A673 (cell line): ENCODE measurements at regions not wholly inside any gene's neighbourhood (a gene's known extent, or its start where the extent isn't known, plus 50 kb on each side); places are given as distances from the start of the nearest gene placed in this dataset.

ENCODE experiments used
- BruUV-seq: library from RNA; stranded (reverse); fragments of 400-500 nt; replicated peaks from 2 replicates; lab custom pipeline; 2021; lab: Mats Ljungman, UMichigan
- CTCF ChIA-PET: fragments of 300-600 bp; sonication (Branson Sonifier 250); formaldehyde crosslinking; loops from one replicate; lab custom pipeline; 2022; ENCODE audit warnings: antibody characterized with exemption; lab: Charles Lee
- POLR2A ChIA-PET: fragments of 300-600 bp; sonication (Branson Sonifier 250); formaldehyde crosslinking; loops from one replicate; lab custom pipeline; 2022; ENCODE audit warnings: antibody characterized with exemption; ENCODE audit not compliant: low non-redundant PET; lab: Charles Lee
- DNase-seq: peaks from one replicate; pipeline ENCODE4 v3.0.0-alpha.2; 2015; ENCODE audit warnings: low spot score
- H3K27ac ChIP-seq: fragments of 200-600 bp; sonication (generic); 2 replicates; pipeline ENCODE4 v1.5.1; 2016; ENCODE audit warnings: mixed run types, low read depth, mild to moderate bottlenecking, mixed read lengths, antibody characterized with exemption, low read length; ENCODE audit not compliant: poor library complexity, severe bottlenecking
- H3K27me3 ChIP-seq: fragments of 200-600 bp; sonication (generic); replicated peaks from 2 replicates; pipeline ENCODE4 v1.6.1; 2017; ENCODE audit warnings: mixed run types, low read depth, mild to moderate bottlenecking, mixed read lengths, antibody characterized with exemption, low read length; ENCODE audit not compliant: insufficient read depth, poor library complexity
- H3K36me3 ChIP-seq: fragments of 200-600 bp; sonication (generic); 2 replicates; pipeline ENCODE4 v1.6.1; 2016; ENCODE audit warnings: mixed run types, mild to moderate bottlenecking, mixed read lengths, antibody characterized with exemption, low read length; ENCODE audit not compliant: insufficient read depth, poor library complexity, severe bottlenecking
- H3K4me1 ChIP-seq: fragments of 200-600 bp; sonication (generic); 2 replicates; pipeline ENCODE4 v1.6.1; 2017; ENCODE audit warnings: mixed run types, mild to moderate bottlenecking, mixed read lengths, antibody characterized with exemption, low read length; ENCODE audit not compliant: insufficient read depth, poor library complexity, severe bottlenecking
- H3K4me3 ChIP-seq: fragments of 200-600 bp; sonication (generic); 2 replicates; pipeline ENCODE4 v1.5.1; 2016; ENCODE audit warnings: low read depth, mixed run types, mild to moderate bottlenecking, mixed read lengths, low read length; ENCODE audit not compliant: poor library complexity, severe bottlenecking
- H3K9me3 ChIP-seq: fragments of 200-600 bp; sonication (generic); 2 replicates; pipeline ENCODE4 v1.6.1; 2016; ENCODE audit warnings: mixed run types, low read depth, mild to moderate bottlenecking, mixed read lengths, antibody characterized with exemption, low read length; ENCODE audit not compliant: poor library complexity, severe bottlenecking
- EZH2 ChIP-seq: fragments of 200-600 bp; sonication (generic); IDR thresholded peaks from 2 replicates; pipeline ENCODE4 v1.6.1; 2017; ENCODE audit warnings: borderline replicate concordance, low read depth, mild to moderate bottlenecking, mixed read lengths, antibody characterized with exemption, low read length; ENCODE audit not compliant: poor library complexity, severe bottlenecking
- intact Hi-C: fragments of 100-400 bp; cut with micrococcal nuclease; formaldehyde crosslinking; loops from one replicate; pipeline ENCODE4 v1.10.0; 2022; ENCODE audit not compliant: unreplicated experiment
- TF ChIP-seq, protein P1 (sequence below): fragments of 300-800, 200-600 bp; sonication (generic); conservative IDR thresholded peaks from 2 replicates; pipeline ENCODE4 v1.5.1; 2017; ENCODE audit warnings: low read depth, mild to moderate bottlenecking, antibody characterized with exemption, low read length, moderate library complexity, mixed read lengths

DNA sequence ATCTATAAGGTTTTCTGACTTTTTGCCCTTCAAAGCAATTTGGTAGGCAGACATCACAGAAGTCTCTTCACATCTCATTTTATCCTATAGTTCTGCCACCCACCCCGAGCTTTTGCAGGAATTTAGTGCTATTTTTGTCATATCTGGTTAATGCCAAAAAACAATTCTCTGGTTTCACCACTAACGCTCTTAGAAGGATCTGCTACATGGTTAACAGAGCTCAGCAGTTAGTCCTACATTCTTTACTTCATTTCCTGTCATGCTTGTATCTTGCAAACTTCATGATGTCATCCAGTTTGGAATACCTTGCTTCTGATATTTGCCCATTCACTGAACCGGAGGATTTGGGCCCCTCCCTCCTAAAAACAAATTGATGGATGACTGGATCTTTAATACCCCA lies 116.8 kb upstream of the SERPINE2 start:
- peak; percentile 62 for DNase-seq
- peaks cover 15% of the 10 kb centered on the region for H3K4me1 ChIP-seq
- no peak for TF ChIP-seq EZH2
- TF ChIP-seq, protein P1, sequence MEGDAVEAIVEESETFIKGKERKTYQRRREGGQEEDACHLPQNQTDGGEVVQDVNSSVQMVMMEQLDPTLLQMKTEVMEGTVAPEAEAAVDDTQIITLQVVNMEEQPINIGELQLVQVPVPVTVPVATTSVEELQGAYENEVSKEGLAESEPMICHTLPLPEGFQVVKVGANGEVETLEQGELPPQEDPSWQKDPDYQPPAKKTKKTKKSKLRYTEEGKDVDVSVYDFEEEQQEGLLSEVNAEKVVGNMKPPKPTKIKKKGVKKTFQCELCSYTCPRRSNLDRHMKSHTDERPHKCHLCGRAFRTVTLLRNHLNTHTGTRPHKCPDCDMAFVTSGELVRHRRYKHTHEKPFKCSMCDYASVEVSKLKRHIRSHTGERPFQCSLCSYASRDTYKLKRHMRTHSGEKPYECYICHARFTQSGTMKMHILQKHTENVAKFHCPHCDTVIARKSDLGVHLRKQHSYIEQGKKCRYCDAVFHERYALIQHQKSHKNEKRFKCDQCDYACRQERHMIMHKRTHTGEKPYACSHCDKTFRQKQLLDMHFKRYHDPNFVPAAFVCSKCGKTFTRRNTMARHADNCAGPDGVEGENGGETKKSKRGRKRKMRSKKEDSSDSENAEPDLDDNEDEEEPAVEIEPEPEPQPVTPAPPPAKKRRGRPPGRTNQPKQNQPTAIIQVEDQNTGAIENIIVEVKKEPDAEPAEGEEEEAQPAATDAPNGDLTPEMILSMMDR, result no peak
- no peaks in the 10 kb centered on the region for H3K36me3 ChIP-seq
- no peaks in the 10 kb centered on the region for H3K27me3 ChIP-seq
- ChIA-PET POLR2A (no interaction called here), CTCF (interaction anchor here (0.6 kb wide), 1 partner anchor 248 kb away, joined by 4 read pairs; no protein-coding TSS in a partner anchor)
- BruUV-seq, result no TSS peak
- no peak overlapping the region for H3K4me3 ChIP-seq
- no peaks in the 10 kb centered on the region for H3K9me3 ChIP-seq
- no peak overlapping the region for H3K27ac ChIP-seq
- intact Hi-C loops, result no loop called here

DNA sequence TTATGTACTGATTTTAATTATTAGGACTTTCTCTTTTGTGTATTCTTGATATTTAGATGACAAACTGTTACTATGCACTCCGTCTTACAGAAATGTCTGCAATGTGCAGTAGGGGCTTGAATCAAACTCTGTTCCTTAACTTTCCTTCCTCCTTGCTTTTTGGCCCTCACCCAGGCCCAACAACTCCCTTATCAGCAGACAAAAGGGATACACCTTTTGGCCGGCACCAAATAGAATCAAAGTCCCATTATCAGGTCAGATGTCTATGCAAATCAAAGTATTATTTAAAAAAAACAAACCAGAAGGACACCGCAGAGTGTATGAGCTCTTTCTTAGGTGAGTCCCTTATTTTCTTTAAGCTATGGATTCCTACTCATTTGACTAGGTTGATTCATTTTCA lies 116.3 kb upstream of the SERPINE2 start:
- H3K4me3 ChIP-seq, result no peak overlapping the region
- peaks cover 15% of the 10 kb centered on the region for H3K4me1 ChIP-seq
- intact Hi-C loops, result no loop called here
- BruUV-seq, result no TSS peak
- H3K36me3 ChIP-seq, result no peaks in the 10 kb centered on the region
- no peaks in the 10 kb centered on the region for H3K9me3 ChIP-seq
- no peak for DNase-seq
- no peak for TF ChIP-seq EZH2
- TF ChIP-seq, protein P1, result no peak
- CTCF ChIA-PET, result interaction anchor here (0.6 kb wide), 1 partner anchor 249 kb away, joined by 4 read pairs; no protein-coding TSS in a partner anchor
- POLR2A ChIA-PET, result interaction anchor here (0.6 kb wide), 1 partner anchor 18 kb away, joined by 3 read pairs; no protein-coding TSS in a partner anchor
- no peaks in the 10 kb centered on the region for H3K27me3 ChIP-seq
- no peak overlapping the region for H3K27ac ChIP-seq

DNA sequence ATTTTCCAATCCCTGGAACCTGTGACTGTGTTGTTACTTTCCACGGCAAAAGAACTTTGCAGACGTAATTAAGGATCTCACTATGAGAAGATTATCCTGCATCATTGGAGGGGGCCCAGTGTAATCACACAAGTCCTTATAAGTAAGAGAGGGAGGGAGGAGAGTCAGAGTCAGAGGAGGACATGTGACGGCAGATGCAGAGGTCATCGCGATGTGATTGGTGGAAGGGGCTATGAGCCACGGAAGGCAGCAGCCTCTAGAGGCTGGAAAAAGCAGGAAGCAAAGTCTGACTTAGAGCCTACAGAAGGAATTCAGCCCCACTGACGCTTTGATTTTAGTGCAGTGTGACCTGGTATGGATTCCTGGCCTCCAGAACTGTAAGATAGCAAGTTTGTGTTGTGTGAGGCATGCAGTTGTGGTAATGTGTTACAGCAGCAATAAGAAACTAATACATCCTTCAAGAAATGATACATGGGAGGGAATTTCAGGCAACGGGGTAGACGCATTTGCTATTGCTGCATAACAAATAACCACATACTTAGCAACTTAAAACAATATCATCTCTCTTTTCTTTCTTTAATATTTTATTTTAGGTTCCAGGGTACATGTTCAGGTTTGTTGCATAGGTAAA lies 112.7 kb upstream of the SERPINE2 start:
- Histone ChIP-seq H3K36me3 (no peaks in the 10 kb centered on the region), H3K27ac (no peak overlapping the region), H3K9me3 (no peaks in the 10 kb centered on the region), H3K27me3 (no peaks in the 10 kb centered on the region), H3K4me1 (peaks cover 14% of the 10 kb centered on the region), H3K4me3 (no peak overlapping the region)
- DNase-seq, result no peak
- BruUV-seq, result no TSS peak
- ChIA-PET CTCF (no interaction called here), POLR2A (no interaction called here)
- intact Hi-C loops, result no loop called here
- TF ChIP-seq, protein P1, result no peak
